H1 (cell line): ENCODE measurements at regions not wholly inside any gene's neighbourhood (a gene's known extent, or its start where the extent isn't known, plus 50 kb on each side); places are given as distances from the start of the nearest gene placed in this dataset.

Experiments
- BRCA1 ChIP-seq: IDR thresholded peaks from 2 replicates; pipeline ENCODE4 v1.6.1; 2012; ENCODE audit warnings: low read depth, low read length, improper control_type of control experiment
- RAD21 ChIP-seq, 2 experiments: IDR thresholded peaks in 1 of 2; conservative IDR thresholded peaks in 1 of 2; 2 replicates each; pipeline ENCODE4 v1.6.1; 2011; ENCODE audit warnings: low read depth in 2 of 2, low read length in 2 of 2, improper control_type of control experiment in 1 of 2, inconsistent platforms in 1 of 2, mild to moderate bottlenecking in 1 of 2, moderate library complexity in 1 of 2

DNA sequence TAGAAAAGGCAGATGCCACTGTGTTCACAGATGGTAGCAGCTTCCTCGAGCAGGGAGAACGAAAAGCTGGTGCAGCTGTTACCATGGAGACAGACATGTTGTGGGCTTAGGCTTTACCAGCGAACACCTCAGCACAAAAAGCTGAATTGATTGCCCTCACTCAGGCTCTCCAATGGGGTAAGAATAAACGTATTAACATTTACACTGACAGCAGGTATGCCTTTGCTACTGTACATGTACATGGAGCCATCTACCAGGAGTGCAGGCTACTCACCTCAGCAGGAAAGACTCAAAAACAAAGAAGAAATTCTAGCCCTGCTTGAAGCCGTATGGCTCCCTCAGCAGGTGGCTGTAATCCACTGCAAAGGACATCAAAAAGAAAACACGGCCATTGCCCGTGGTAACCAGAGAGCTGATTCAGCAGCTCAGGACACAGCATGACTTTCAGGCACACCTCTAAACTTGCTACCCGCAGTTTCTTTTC lies 197.7 kb downstream of the ZNF737 start (continued):
- TF ChIP-seq RAD21 (IDR thresholded peaks at IDR 0.05 in 1 of 2, conservative IDR thresholded peaks at IDR 0.05 in 1 of 2; ENCODE audit: low read depth in 2 of 2, low read length in 2 of 2) (peak; percentile 24 to 46; a peak in 3 of 4 replicates), BRCA1 (no peak)
